ENCODE measurements at regions not wholly inside any gene's neighbourhood (a gene's known extent, or its start where the extent isn't known, plus 50 kb on each side); places are given as distances from the start of the nearest gene placed in this dataset.

DNA sequence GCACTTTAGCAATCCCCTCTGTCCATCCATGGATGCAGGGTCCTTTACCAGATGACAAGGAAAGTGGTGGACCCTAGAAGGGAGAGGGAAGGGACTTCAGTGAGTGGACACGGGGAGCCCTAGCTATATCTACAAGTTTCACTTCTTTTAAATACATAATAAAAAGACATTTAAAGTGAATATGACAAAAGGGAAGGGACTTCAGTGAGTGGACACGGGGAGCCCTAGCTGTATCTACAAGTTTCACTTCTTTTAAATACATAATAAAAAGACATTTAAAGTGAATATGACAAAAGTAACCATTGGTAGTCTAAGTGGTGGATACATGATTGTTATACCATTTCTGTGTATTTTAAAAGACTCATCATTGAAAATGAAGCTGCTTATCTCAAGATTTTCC is 81.9 kb upstream of the HES1 start:
- H3K4me3 ChIP-seq (ENCODE audit: low read depth, low read length) = no peak overlapping the region
- ChIA-PET POLR2A (no interaction called here), CTCF (no interaction called here)
- H3K27ac ChIP-seq (ENCODE audit: extremely low read depth, low read depth, low read length) = no peak overlapping the region
- TF ChIP-seq ZNF610 (tag by site-specific recombination; IDR thresholded peaks at IDR 0.05; ENCODE audit: borderline replicate concordance) = no peak
- TF ChIP-seq ZNF175 (tag by site-specific recombination; IDR thresholded peaks at IDR 0.05) = no peak
- no peak for TF ChIP-seq ZNF423 (tag by site-specific recombination; IDR thresholded peaks at IDR 0.05)
- TF ChIP-seq, protein P1, sequence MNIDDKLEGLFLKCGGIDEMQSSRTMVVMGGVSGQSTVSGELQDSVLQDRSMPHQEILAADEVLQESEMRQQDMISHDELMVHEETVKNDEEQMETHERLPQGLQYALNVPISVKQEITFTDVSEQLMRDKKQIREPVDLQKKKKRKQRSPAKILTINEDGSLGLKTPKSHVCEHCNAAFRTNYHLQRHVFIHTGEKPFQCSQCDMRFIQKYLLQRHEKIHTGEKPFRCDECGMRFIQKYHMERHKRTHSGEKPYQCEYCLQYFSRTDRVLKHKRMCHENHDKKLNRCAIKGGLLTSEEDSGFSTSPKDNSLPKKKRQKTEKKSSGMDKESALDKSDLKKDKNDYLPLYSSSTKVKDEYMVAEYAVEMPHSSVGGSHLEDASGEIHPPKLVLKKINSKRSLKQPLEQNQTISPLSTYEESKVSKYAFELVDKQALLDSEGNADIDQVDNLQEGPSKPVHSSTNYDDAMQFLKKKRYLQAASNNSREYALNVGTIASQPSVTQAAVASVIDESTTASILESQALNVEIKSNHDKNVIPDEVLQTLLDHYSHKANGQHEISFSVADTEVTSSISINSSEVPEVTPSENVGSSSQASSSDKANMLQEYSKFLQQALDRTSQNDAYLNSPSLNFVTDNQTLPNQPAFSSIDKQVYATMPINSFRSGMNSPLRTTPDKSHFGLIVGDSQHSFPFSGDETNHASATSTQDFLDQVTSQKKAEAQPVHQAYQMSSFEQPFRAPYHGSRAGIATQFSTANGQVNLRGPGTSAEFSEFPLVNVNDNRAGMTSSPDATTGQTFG (tag by site-specific recombination; IDR thresholded peaks at IDR 0.05; ENCODE audit: borderline replicate concordance) = no peak
- no peaks in the 10 kb centered on the region for H3K9me3 ChIP-seq (ENCODE audit: control insufficient read depth, insufficient read depth, low read depth, low read length)
- H3K4me1 ChIP-seq (ENCODE audit: control insufficient read depth, insufficient read depth, low read length) = no peaks in the 10 kb centered on the region
- H3K36me3 ChIP-seq (ENCODE audit: control insufficient read depth in 2 of 2, insufficient read depth in 1 of 2, low read length in 2 of 2) = no peaks in the 10 kb centered on the region

GRCh38 chr3:194054540-194054939 is 81.4 kb upstream of the HES1 start:
- TF ChIP-seq ZNF658 (tag by site-specific recombination; IDR thresholded peaks at IDR 0.05) = no peak
- TF ChIP-seq ZFP37 (tag by site-specific recombination; IDR thresholded peaks at IDR 0.05) = no peak
- no peak for TF ChIP-seq ZNF768 (tag by site-specific recombination; IDR thresholded peaks at IDR 0.05)
- TF ChIP-seq GFI1B (tag by site-specific recombination; IDR thresholded peaks at IDR 0.05) = no peak
- no peak for TF ChIP-seq BCL11B (tag by site-specific recombination; IDR thresholded peaks at IDR 0.05; ENCODE audit: low read depth)
- no peak for TF ChIP-seq ZNF510 (tag by site-specific recombination; IDR thresholded peaks at IDR 0.05; ENCODE audit: insufficient replicate concordance)
- no peak for TF ChIP-seq SP7 (tag by site-specific recombination; IDR thresholded peaks at IDR 0.05)
- TF ChIP-seq ZNF558 (tag by site-specific recombination; IDR thresholded peaks at IDR 0.05) = no peak
- TF ChIP-seq, protein P2, sequence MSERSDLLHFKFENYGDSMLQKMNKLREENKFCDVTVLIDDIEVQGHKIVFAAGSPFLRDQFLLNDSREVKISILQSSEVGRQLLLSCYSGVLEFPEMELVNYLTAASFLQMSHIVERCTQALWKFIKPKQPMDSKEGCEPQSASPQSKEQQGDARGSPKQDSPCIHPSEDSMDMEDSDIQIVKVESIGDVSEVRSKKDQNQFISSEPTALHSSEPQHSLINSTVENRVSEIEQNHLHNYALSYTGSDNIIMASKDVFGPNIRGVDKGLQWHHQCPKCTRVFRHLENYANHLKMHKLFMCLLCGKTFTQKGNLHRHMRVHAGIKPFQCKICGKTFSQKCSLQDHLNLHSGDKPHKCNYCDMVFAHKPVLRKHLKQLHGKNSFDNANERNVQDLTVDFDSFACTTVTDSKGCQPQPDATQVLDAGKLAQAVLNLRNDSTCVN (tag by site-specific recombination; optimal IDR thresholded peaks at IDR 0.05) = no peak
- no peak for TF ChIP-seq ZNF704 (tag by site-specific recombination; IDR thresholded peaks at IDR 0.05)
- no peak for TF ChIP-seq ZNF596 (tag by site-specific recombination; IDR thresholded peaks at IDR 0.05)
- no peak for TF ChIP-seq ZNF26 (tag by site-specific recombination; IDR thresholded peaks at IDR 0.05)
- TF ChIP-seq ZNF354C (tag by site-specific recombination; IDR thresholded peaks at IDR 0.05; ENCODE audit: borderline replicate concordance, low read depth) = no peak
- TF ChIP-seq ZNF169 (tag by site-specific recombination; IDR thresholded peaks at IDR 0.05) = no peak
- no peak for TF ChIP-seq ZNF404 (tag by site-specific recombination; IDR thresholded peaks at IDR 0.05)
- no peak for TF ChIP-seq MYNN (tag by site-specific recombination; IDR thresholded peaks at IDR 0.05; ENCODE audit: borderline replicate concordance)
- TF ChIP-seq ZNF211 (tag by site-specific recombination; IDR thresholded peaks at IDR 0.05; ENCODE audit: low read depth) = no peak
- TF ChIP-seq ZNF37A (tag by site-specific recombination; IDR thresholded peaks at IDR 0.05) = no peak
- no peak for TF ChIP-seq ZNF792 (tag by site-specific recombination; IDR thresholded peaks at IDR 0.05)
- TF ChIP-seq ZNF560 (tag by site-specific recombination; IDR thresholded peaks at IDR 0.05; ENCODE audit: borderline replicate concordance) = no peak
- POLR2A ChIA-PET = no interaction called here
- CTCF ChIA-PET = interaction anchor here (0.8 kb wide), 1 partner anchor 47 kb away, joined by 3 read pairs; no protein-coding TSS in a partner anchor
- H3K4me1 ChIP-seq (ENCODE audit: control insufficient read depth, insufficient read depth, low read length) = no peaks in the 10 kb centered on the region
- no peak overlapping the region for H3K27ac ChIP-seq (ENCODE audit: extremely low read depth, low read depth, low read length)
- no peaks in the 10 kb centered on the region for H3K9me3 ChIP-seq (ENCODE audit: control insufficient read depth, insufficient read depth, low read depth, low read length)
- no peak overlapping the region for H3K4me3 ChIP-seq (ENCODE audit: low read depth, low read length)
- H3K36me3 ChIP-seq (ENCODE audit: control insufficient read depth in 2 of 2, insufficient read depth in 1 of 2, low read length in 2 of 2) = no peaks in the 10 kb centered on the region

All from HEK293 (cell line).